ENCODE measurements at regions not wholly inside any gene's neighbourhood (a gene's known extent, or its start where the extent isn't known, plus 50 kb on each side); places are given as distances from the start of the nearest gene placed in this dataset.

DNA sequence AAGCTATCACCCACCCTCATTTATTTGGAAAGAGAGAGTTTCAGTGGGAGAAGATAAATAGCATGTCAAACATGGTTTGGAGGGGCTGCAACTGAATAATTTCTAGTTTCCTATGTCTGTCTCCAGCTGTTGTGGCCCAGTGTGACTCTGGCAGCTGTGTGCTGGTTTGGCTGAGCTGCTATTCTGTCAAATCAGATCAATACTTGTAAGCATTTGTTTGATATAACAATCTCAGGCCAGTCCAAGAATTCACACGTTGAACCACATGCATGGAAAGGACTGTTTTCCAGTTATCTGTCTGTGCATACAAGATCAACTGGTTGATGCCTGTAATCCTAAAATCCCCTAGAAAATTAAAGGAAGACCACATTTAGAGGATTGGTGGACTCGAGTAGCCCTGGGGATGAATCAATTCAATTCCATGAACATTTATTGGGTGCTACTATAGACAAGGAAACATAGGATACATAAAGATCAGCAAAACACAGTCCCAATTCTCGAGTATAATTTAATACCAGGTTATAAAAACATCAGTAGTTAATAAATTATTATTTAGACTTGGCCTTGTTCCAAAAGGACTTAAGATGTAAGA is 209.0 kb upstream of the PARD3B start:
- Mint-ChIP-seq H3K4me1 (peaks cover 20% of the 10 kb centered on the region), H3K9me3 (no peaks in the 10 kb centered on the region), H3K27me3 (ENCODE audit: low read depth) (no peaks in the 10 kb centered on the region), H3K36me3 (no peaks in the 10 kb centered on the region), H3K4me3 (no peak overlapping the region), H3K27ac (no peak overlapping the region)
- ATAC-seq (no peak), DNase-seq (ENCODE audit: low spot score) (no peak)
- CTCF ChIA-PET, result no interaction called here
- TF ChIP-seq ESRRA (CRISPR knock-in tag; IDR thresholded peaks at IDR 0.05; ENCODE audit: borderline replicate concordance), result no peak
- no peak for TF ChIP-seq ZNF317 (CRISPR knock-in tag; IDR thresholded peaks at IDR 0.05; ENCODE audit: borderline replicate concordance, low read depth)
- POLR2A ChIA-PET, result no interaction called here

DNA sequence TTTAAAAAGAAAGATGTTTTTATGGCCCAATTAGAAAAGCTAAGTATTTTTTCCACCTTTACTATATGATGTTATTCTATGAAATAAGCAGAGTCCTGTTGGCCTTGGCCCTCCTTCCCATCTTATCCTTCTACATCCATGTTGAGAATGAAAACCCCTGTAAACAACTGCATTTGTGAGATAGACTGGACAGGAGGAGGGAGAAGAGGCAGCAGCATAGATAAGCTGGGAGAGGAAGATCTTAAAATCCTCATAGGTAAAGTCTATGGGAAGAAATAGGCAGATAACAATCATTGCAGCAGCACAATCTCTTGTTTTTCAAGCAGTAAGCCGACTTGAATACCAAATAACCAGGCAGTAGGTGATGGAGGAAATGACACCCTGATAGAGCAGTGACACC is 207.6 kb upstream of the PARD3B start:
- Mint-ChIP-seq H3K9me3 (no peaks in the 10 kb centered on the region), H3K27ac (no peak overlapping the region), H3K4me3 (no peak overlapping the region), H3K4me1 (peaks cover 20% of the 10 kb centered on the region), H3K36me3 (no peaks in the 10 kb centered on the region), H3K27me3 (ENCODE audit: low read depth) (no peaks in the 10 kb centered on the region)
- no peak for ATAC-seq
- TF ChIP-seq, protein P1, sequence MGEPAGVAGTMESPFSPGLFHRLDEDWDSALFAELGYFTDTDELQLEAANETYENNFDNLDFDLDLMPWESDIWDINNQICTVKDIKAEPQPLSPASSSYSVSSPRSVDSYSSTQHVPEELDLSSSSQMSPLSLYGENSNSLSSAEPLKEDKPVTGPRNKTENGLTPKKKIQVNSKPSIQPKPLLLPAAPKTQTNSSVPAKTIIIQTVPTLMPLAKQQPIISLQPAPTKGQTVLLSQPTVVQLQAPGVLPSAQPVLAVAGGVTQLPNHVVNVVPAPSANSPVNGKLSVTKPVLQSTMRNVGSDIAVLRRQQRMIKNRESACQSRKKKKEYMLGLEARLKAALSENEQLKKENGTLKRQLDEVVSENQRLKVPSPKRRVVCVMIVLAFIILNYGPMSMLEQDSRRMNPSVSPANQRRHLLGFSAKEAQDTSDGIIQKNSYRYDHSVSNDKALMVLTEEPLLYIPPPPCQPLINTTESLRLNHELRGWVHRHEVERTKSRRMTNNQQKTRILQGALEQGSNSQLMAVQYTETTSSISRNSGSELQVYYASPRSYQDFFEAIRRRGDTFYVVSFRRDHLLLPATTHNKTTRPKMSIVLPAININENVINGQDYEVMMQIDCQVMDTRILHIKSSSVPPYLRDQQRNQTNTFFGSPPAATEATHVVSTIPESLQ (CRISPR knock-in tag; IDR thresholded peaks at IDR 0.05), result no peak
- TF ChIP-seq ATF1 (CRISPR knock-in tag; IDR thresholded peaks at IDR 0.05) (no peak), TCF7 (CRISPR knock-in tag; IDR thresholded peaks at IDR 0.05; ENCODE audit: low read depth) (no peak)
- ChIA-PET POLR2A (no interaction called here), CTCF (no interaction called here)
- no peak for DNase-seq (ENCODE audit: low spot score)

DNA sequence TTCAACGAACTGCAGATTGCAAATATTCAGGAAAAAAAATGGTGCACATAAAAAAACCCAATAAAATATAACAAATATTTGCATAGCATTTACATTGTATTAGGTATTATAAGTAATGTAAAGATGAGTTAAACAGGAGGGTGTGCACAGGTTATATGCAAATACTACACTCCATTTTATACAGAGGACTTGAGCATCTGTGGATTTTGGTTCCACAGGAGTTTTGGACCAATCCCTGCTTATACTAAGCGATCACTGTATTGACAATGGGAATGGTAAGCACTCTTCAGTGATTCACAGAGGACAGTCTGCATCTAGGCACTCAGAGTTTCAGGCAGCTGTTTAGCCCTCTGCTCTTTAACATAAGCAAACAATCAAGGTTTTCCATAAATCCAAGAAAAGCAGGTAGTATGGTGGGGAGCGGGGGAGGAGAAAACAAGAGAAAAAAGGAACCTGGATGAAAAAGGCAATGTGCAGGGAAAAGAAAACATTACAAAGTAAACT is 206.0 kb upstream of the PARD3B start:
- Mint-ChIP-seq H3K9me3 (no peaks in the 10 kb centered on the region), H3K27ac (no peak overlapping the region), H3K36me3 (no peaks in the 10 kb centered on the region), H3K27me3 (ENCODE audit: low read depth) (no peaks in the 10 kb centered on the region), H3K4me1 (peaks cover 26% of the 10 kb centered on the region), H3K4me3 (no peak overlapping the region)
- ChIA-PET CTCF (no interaction called here), POLR2A (no interaction called here)
- DNase-seq (ENCODE audit: low spot score), result no peak
- ATAC-seq, result peak; percentile 71
- TF ChIP-seq, protein P2, sequence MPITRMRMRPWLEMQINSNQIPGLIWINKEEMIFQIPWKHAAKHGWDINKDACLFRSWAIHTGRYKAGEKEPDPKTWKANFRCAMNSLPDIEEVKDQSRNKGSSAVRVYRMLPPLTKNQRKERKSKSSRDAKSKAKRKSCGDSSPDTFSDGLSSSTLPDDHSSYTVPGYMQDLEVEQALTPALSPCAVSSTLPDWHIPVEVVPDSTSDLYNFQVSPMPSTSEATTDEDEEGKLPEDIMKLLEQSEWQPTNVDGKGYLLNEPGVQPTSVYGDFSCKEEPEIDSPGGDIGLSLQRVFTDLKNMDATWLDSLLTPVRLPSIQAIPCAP (CRISPR knock-in tag; IDR thresholded peaks at IDR 0.05), result no peak
- TF ChIP-seq ZNF423 (CRISPR knock-in tag; IDR thresholded peaks at IDR 0.05) (no peak), ZNF263 (CRISPR knock-in tag; IDR thresholded peaks at IDR 0.05; ENCODE audit: low read depth) (no peak)

DNA sequence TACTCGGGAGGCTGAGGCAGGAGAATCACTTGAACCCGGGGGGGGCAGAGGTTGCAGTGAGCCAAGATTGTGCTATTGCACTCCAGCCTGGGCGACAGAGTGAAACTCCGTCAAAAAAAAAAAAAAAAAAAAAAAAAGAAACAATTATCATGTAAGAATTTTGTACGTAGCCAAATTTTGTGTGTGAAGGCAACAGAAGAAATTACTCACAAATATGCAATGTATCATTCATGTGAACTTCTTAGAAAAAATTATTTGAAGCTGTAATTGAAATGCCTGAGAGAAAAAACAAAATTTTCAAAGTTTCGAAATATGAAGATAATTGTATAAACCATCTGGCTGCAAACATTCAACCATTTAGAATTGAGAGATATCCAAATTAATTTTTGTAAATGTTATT is 204.8 kb upstream of the PARD3B start:
- no peak for ATAC-seq
- DNase-seq (ENCODE audit: low spot score), result no peak
- CTCF ChIA-PET, result no interaction called here
- no peak overlapping the region for H3K4me3 Mint-ChIP-seq
- no peaks in the 10 kb centered on the region for H3K9me3 Mint-ChIP-seq
- TF ChIP-seq FOXJ3 (CRISPR knock-in tag; IDR thresholded peaks at IDR 0.05; ENCODE audit: borderline replicate concordance) (no peak), ZNF232 (CRISPR knock-in tag; IDR thresholded peaks at IDR 0.05) (no peak), GRHL2 (CRISPR knock-in tag; IDR thresholded peaks at IDR 0.05; ENCODE audit: insufficient replicate concordance, severe bottlenecking) (no peak)
- no peak overlapping the region for H3K27ac Mint-ChIP-seq
- no peaks in the 10 kb centered on the region for H3K27me3 Mint-ChIP-seq (ENCODE audit: low read depth)
- POLR2A ChIA-PET, result no interaction called here
- no peaks in the 10 kb centered on the region for H3K36me3 Mint-ChIP-seq
- H3K4me1 Mint-ChIP-seq, result peaks cover 27% of the 10 kb centered on the region

DNA sequence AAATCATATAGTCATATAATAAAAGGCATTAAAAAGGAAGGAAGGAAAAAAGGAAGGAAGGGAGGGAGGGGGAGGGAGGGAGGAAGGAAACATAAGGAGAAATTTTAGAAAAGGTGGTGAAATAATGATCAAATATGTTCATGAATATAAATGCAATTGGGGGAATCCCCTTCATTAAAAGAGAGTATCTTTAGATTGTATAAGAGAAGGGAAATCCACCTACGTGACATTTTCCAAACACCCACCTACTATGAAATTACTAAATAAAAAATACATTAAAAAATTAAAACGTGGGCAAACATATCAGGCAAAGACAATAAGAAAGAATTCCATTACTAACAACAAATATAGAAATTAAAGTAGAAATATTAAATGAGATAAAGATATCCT is 203.4 kb upstream of the PARD3B start:
- POLR2A ChIA-PET, result no interaction called here
- ATAC-seq, result no peak
- no peak overlapping the region for H3K4me3 Mint-ChIP-seq
- no peak for DNase-seq (ENCODE audit: low spot score)
- peaks cover 32% of the 10 kb centered on the region for H3K4me1 Mint-ChIP-seq
- H3K27me3 Mint-ChIP-seq (ENCODE audit: low read depth), result no peaks in the 10 kb centered on the region
- TF ChIP-seq, protein P3, sequence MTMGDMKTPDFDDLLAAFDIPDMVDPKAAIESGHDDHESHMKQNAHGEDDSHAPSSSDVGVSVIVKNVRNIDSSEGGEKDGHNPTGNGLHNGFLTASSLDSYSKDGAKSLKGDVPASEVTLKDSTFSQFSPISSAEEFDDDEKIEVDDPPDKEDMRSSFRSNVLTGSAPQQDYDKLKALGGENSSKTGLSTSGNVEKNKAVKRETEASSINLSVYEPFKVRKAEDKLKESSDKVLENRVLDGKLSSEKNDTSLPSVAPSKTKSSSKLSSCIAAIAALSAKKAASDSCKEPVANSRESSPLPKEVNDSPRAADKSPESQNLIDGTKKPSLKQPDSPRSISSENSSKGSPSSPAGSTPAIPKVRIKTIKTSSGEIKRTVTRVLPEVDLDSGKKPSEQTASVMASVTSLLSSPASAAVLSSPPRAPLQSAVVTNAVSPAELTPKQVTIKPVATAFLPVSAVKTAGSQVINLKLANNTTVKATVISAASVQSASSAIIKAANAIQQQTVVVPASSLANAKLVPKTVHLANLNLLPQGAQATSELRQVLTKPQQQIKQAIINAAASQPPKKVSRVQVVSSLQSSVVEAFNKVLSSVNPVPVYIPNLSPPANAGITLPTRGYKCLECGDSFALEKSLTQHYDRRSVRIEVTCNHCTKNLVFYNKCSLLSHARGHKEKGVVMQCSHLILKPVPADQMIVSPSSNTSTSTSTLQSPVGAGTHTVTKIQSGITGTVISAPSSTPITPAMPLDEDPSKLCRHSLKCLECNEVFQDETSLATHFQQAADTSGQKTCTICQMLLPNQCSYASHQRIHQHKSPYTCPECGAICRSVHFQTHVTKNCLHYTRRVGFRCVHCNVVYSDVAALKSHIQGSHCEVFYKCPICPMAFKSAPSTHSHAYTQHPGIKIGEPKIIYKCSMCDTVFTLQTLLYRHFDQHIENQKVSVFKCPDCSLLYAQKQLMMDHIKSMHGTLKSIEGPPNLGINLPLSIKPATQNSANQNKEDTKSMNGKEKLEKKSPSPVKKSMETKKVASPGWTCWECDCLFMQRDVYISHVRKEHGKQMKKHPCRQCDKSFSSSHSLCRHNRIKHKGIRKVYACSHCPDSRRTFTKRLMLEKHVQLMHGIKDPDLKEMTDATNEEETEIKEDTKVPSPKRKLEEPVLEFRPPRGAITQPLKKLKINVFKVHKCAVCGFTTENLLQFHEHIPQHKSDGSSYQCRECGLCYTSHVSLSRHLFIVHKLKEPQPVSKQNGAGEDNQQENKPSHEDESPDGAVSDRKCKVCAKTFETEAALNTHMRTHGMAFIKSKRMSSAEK (CRISPR knock-in tag; IDR thresholded peaks at IDR 0.05; ENCODE audit: borderline replicate concordance), result no peak
- TF ChIP-seq PRRX2 (CRISPR knock-in tag; IDR thresholded peaks at IDR 0.05), result no peak
- TF ChIP-seq, protein P1 (CRISPR knock-in tag; IDR thresholded peaks at IDR 0.05), result no peak
- CTCF ChIA-PET, result no interaction called here
- H3K36me3 Mint-ChIP-seq, result no peaks in the 10 kb centered on the region
- no peak overlapping the region for H3K27ac Mint-ChIP-seq
- H3K9me3 Mint-ChIP-seq, result no peaks in the 10 kb centered on the region
